Activated CD4-positive, CD25-positive, alpha-beta regulatory T cell treated with anti-CD3 and anti-CD28 coated beads, Interleukin-2, amount 50 U/mL, for 72 hours (primary cell): ENCODE measurements at regions not wholly inside any gene's neighbourhood (a gene's known extent, or its start where the extent isn't known, plus 50 kb on each side); places are given as distances from the start of the nearest gene placed in this dataset.
"Not testable (repeated sequence)": the region's sequence is repeated elsewhere in the genome, so short reads cannot be mapped to it uniquely, and the experiment has no call there.

ENCODE experiments used
- DNase-seq: peaks from one replicate; pipeline ENCODE4 v3.0.0; 2021

GRCh38 chr10:83371696-83372490 is 767.4 kb upstream of the GHITM start:
- DNase-seq, result no peak

DNA sequence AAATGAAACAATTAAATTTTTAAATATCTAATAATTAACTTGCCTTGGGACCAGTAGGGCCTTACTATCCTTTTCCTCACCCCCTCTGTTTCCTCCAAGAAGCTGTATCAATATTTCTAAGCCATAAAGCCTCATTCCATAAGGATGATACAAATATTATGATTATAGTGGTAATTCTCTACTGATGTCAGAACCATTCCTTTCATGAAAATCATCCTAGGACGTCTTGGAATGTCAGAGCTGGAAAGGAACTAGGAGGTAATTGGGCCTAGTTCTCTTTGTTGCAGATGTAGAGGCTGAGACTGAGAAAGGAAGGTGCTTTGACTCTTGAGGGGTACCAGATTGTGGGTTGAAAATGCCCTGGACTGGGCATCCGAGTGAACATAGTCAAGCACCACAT is 766.7 kb upstream of the GHITM start:
- DNase-seq, result no peak

GRCh38 chr10:83373671-83374070 is 765.6 kb upstream of the GHITM start:
- no peak for DNase-seq

DNA sequence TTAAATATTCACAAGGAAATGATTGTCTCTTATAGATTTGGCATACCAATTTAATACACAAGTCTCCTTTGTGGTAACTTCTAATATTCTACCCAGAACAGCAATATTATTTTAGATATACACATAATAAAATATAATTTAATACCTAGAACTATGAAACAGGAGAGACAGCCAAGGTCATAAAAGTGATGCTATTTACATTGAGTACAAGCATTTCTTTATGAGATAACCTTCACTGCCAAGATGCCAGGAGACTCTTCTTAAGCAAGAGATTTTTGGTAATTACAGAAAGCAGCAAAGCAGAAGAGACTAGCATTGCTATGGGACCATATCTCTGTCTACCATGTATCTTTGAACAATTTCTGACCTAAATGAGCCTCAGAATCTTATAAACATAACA is 764.6 kb upstream of the GHITM start:
- DNase-seq, result no peak

- no peak for DNase-seq
These were observed 764.0 kb upstream of the GHITM start for GRCh38 chr10:83375274-83375673.

DNA sequence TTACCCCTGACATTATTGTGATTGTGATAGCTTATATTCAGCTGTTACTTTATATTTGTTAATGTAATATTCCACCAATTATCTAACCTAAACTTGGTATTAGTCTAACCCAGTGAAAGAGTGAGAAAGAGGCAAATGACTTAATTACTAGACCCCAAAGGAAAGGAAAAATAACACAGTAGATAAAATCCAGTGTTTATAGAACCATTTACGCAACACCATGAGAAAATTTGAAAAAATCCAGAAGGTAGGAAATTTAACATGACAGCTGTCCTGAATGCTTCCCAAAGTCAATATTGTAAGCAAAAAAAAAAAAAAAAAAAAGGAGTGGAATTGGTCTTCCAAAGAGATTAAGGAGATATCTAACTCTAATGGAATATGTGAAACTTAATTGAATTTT is 741.5 kb upstream of the GHITM start:
- DNase-seq, result no peak

DNA sequence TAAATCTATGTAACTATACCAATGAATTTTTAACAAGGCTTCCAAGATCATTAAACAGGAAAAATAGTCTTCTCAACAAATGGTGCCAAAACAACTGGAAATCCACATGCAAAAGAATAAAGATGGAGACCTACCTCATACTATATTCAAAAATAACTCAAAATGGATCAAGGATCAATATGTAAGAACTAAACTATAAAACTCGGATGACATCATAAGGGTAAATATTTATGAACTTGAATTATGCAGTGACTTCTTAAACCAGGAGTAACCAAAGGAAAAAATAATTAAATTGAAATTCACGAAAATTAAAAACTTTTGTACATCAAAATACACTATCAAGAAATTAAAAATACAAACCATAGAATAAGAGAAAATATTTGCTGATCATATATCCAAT is 728.7 kb upstream of the GHITM start:
- DNase-seq, result no peak

DNA sequence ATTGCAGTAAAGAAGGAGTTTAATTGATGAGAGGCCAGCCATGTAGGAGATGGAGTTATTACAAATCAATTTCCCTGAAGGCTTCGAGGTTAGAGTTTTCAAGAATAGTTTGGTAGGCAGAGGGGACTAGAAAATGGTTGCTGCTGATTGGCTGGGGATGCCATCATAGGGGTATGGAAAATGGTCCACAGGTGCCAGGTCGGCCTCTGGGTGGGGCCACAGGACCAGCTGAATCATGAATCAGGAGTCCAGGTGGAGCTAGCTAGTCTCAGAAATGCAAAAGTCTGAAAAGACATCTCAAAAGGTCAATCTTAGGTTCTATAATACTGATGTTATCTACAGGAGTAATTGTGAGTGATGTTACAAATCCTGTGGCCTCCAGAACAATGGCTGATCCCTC is 714.0 kb upstream of the GHITM start:
- DNase-seq, result no peak

DNA sequence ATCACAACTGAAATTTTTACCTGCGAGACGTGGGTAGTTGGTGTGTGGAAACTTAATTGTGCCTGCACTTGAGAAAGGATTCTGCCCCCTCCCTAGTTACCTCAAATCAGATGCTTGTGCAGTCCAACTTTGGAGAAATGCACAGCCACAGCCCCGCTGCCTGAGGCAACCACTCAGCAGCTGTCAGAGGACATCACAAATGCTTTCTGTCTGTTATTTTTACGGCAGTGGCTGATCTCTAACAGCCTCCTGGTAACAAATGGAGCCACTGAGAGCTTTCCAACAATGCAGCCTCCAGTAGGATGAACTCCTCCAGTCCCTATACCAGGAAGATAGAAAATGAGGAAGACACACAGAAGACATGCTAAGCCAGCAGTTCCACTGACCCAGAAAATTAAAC is 712.2 kb upstream of the GHITM start:
- DNase-seq, result no peak

- no peak for DNase-seq
These were observed 706.9 kb upstream of the GHITM start for GRCh38 chr10:83432261-83433045.

DNA sequence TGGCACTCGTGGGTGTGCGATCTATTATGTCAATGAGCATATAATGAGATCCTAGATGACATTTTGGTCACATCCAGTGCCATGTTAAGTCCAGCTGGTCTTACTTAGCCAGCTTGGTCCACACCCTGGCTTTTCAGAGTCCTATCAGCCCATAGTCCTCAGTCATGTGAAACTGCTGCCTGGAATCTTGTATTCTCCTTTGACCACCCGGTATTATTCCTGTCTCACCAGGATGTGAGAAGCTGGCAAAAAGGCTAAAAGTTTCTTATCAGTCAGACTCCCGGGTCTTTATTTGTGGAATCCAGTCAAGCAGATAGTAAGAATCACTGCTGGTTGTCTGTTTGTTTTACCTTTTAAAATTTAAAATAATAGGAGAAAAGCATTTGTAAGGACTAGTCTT is 705.6 kb upstream of the GHITM start:
- DNase-seq, result no peak

DNA sequence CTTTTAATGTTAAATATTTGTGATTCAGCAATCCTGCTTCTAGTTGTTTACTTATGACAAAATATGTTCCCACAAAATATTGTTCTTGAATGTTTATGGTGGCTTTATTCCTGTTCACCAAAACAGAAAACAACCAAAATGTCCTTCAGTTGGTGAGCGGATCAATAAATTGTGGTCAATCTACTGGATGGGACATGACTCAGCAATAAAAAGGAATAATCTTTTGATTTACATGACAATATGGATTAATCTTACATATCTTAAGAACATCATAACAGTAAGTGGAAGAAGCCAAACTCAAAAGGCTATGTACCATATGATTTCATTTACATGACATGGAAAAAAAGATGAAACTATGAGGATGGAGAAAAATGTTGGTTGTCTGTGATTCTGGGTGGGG is 691.3 kb upstream of the GHITM start:
- no peak for DNase-seq

DNA sequence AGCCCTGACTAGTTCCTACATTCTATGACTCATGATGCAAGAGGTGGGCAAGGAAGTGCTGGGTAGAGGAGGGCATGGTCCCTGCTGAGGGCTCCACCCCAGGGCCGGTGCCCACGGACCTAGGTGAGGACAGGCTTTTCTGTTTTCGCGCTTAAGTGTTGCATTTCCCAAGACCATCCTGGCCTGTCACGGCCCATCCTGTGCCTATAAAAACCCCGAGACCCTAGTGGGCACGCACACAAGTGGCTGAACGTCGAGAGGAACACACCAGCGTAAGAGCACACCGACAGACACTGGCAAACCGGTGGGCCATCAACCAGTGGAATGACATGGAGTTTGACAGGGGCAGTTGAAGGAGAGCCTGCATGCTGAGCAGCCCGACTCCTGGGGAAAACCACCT is 680.7 kb upstream of the GHITM start:
- DNase-seq, result no peak

DNA sequence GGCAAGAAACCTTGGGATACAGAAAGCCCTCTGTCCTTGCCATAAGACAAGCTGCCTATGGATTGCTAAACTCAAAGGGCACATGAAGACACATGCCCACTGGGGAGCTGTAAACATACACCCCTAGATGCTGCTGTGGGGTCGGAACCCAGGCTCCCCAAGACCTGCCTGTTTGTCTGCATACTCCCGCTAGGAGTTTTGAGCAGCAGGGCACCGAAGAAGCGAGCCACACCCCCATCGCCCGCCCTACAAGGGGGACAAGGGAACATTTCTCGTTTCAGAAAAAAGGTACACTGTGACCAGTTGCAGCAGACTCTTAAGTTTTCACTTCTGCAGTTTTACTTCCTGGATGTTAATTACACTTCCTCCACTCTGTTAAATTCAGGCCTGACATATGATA is 680.2 kb upstream of the GHITM start:
- DNase-seq, result no peak

- DNase-seq, result no peak
These were observed 669.5 kb upstream of the GHITM start for GRCh38 chr10:83469728-83470331.

GRCh38 chr10:83476211-83476610 is 663.1 kb upstream of the GHITM start:
- DNase-seq, result no peak

DNA sequence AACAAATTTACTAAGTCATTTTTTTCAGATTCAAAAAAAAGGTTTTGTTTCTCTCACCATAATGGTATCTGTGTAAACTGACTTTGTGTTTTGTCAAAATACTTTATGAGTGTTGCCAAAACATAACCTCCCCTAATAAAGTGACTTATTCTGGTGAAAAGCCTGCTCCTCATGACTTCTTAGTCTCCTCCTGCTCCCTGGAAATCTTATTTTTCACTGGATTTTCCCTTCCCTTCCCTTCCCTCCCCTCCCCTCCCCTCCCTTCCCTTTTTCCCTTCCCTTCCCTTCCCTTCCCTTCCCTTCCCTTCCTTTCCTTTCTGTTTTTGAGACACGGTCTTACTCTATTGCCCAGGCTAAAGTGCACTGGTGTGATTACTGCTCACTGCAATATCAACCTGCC is 650.1 kb upstream of the GHITM start:
- no peak for DNase-seq

- no peak for DNase-seq
These were observed 647.3 kb upstream of the GHITM start for GRCh38 chr10:83492004-83492403.

- DNase-seq, result no peak
These were observed 626.6 kb upstream of the GHITM start for GRCh38 chr10:83512681-83513080.

- DNase-seq, result no peak
These were observed 624.3 kb upstream of the GHITM start for GRCh38 chr10:83515001-83515400.

DNA sequence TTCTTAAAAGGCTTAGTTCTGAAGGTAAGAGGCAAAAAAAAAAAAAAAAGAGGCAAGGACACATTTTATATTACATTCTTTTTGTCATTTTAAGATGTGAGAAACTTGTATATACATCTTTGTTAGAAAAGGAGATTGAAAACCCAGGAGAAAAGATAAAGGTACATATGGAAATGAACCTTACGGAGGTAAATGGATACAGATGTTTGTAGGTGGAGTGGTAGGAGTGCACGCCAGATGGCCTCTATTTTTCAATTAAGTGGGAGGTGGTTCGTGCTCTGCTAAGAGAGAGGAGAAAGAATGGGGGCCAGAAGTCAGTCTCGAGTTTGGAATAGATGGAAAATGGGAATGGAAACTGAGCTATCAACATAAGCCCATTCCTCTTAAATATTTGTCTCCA is 622.5 kb upstream of the GHITM start:
- no peak for DNase-seq

DNA sequence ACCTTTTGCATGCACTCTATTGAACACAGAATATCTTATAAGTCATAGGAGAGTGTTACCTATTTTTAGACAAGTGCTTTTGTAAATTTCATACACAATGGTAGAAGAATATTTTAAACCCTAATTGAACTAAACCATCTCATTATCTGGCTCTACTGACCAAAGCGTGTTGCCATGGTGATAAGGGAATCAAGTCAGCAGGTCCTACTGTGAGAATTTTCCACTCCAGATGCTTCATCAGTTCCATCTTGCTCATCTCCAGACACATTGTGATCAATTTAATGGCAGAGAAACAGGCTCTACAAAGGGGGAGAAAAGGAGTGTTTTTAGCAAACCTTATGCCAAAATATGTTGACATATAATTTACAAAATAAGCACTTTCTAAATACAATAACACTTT is 621.9 kb upstream of the GHITM start:
- DNase-seq, result no peak

GRCh38 chr10:83518779-83519178 is 620.5 kb upstream of the GHITM start:
- DNase-seq, result no peak

- not testable (repeated sequence) for DNase-seq
These were observed 618.9 kb upstream of the GHITM start for GRCh38 chr10:83520386-83520785.
